GM21619 (cell line): ENCODE measurements at regions not wholly inside any gene's neighbourhood (a gene's known extent, or its start where the extent isn't known, plus 50 kb on each side); places are given as distances from the start of the nearest gene placed in this dataset.
A peak's percentile ranks its signal among the peaks of the same experiment; 100 is the strongest.
"Not testable (repeated sequence)": the region's sequence is repeated elsewhere in the genome, so short reads cannot be mapped to it uniquely, and the experiment has no call there.

Source experiments
- ATAC-seq: cut with Tn5 transposase; IDR thresholded peaks from one replicate; pipeline ENCODE4 v1.9.1; 2021; ENCODE audit not compliant: unreplicated experiment

GRCh38 chr6:97669191-97670031, 386.4 kb upstream of the MMS22L start:
- ATAC-seq, result peak; percentile 100

GRCh38 chr6:97674802-97675201, 391.8 kb upstream of the MMS22L start:
- no peak for ATAC-seq

- no peak for ATAC-seq
Observed at GRCh38 chr6:97677626-97678025, 394.6 kb upstream of the MMS22L start.

- no peak for ATAC-seq
Observed at GRCh38 chr6:97687916-97688315, 404.9 kb upstream of the MMS22L start.

DNA sequence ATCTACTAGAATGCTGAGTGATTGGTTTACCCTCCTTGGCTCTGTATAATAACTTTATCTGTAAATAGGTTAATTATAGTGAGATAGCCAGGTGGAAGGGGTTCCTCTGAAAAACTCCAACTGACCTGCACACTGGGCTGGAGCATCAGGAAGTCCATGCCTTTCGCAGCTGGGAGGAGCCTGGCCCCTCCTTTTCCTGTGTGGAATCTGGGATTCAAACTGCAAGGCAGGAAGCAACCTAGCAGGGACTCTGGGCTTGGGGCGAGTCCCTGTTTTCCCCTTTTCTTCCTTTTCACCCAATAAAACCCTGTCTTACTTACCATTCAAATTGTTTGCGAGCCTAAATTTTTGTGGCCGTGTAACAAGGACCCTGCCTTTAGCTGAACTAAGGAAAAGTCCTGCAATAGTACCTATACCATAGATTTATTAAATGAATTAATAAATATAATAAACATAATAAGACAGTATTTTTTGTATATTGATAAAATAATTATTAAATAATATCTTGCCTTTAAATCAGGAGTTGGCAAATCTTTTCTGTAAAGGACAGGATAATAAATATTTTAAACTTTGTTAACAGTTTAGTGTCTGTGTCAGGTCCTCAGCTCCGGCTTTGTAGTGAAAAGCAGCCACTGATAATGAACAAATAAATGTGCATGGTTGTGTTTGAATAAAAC, 406.2 kb upstream of the MMS22L start:
- ATAC-seq, result no peak

- ATAC-seq, result no peak
Observed at GRCh38 chr6:97697456-97697855, 414.4 kb upstream of the MMS22L start.

- ATAC-seq, result no peak
Observed at GRCh38 chr6:97701801-97702200, 418.8 kb upstream of the MMS22L start.

- no peak for ATAC-seq
Observed at GRCh38 chr6:97702248-97702647, 419.2 kb upstream of the MMS22L start.

- ATAC-seq, result no peak
Observed at GRCh38 chr6:97703661-97704060, 420.6 kb upstream of the MMS22L start.

DNA sequence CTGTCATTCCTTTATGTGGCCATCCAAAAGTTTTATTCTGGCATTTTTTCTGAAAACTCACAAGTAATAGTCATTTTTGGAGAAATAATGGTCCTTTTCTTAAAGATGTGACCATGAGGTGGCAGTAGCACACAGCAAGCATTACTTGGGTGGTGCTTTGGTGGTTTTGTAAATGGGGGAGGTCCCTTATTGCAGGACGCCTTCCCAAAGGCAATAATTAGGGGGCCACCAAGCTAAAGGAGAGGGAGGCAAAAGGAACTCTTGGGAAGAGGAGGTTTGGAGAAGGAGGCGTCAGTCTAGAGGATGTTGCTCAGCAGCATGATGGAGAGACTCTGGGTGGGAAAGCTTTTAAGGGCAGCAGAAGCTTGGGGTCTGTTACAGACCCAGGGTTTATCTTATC, 422.6 kb upstream of the MMS22L start:
- no peak for ATAC-seq

DNA sequence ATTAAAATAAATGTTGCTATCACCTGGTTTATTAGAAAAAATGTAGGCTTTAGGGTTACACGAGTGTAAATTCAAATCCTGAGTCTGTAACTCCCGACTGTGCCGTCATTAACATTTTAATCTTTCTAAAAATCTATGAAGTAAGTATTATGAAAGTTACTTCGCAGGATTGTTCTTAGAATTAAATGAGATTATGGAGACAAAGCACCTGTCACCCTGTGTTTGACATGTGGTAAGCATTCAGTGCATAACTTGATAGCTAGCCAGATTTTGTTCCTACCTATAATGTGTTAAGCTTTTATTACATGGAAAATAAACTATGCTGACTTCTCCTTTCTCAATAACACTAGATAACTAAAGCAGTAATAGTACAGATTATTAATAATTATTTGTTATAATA, 429.7 kb upstream of the MMS22L start:
- no peak for ATAC-seq

- no peak for ATAC-seq
Observed at GRCh38 chr6:97714772-97715171, 431.8 kb upstream of the MMS22L start.

DNA sequence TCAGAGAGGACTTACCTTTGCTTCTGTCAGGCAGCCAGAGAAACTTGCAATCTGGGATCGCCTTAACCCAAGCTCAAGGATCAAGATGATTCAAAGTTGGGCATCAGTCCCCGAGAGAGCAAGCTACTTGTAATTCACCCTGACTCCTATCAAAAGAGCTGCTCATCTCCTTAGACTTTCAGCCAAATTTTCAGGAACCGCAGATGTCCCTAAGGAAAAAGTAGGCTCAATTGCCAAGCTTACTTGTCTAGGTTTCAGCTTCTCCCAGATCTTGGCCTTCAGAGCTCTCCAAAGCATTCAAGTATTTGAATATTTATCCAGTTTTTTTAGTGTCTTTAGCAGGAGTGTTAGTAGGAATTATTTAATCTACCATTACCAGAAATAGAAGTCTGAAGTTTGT, 434.1 kb upstream of the MMS22L start:
- ATAC-seq, result no peak

GRCh38 chr6:97726378-97726777, 443.4 kb upstream of the MMS22L start:
- ATAC-seq, result no peak

DNA sequence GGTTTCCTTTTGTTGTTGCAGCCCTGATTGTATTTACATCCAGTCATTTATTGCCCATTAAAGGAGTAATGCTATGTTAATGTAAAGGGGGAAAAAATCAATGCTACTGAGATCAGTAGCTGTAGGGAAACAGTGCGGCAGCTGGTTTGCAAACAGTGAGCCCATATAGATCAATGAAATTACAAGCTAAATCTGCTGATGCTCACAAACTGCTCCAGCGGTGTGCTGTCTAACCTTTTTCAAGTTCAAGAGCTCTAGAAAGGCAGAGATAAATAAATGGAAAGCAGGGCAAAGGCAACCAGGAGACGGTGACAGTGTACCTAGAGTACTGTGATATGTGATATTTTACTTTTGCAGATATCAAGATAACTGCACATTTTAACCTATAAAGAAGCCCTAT, 449.0 kb upstream of the MMS22L start:
- ATAC-seq, result no peak

DNA sequence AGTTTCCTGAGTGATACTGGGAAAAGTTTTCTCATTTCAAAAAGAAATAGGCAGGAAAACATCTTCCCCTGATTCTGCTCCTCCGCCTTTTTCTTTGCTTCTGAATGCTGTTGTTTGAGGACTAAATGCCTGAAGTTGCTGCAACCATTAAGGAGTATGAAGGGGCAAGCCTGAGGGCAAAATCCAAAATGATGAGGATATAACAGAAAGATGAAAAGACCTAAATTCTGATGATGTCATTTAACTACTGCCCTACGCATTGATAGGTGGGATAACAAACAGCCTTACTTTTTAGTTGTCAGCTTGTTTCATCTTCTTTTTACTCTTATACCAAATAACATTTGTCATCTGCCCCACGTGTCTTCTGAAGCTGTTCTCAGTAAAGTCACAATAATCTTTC, 474.6 kb upstream of the MMS22L start:
- no peak for ATAC-seq

DNA sequence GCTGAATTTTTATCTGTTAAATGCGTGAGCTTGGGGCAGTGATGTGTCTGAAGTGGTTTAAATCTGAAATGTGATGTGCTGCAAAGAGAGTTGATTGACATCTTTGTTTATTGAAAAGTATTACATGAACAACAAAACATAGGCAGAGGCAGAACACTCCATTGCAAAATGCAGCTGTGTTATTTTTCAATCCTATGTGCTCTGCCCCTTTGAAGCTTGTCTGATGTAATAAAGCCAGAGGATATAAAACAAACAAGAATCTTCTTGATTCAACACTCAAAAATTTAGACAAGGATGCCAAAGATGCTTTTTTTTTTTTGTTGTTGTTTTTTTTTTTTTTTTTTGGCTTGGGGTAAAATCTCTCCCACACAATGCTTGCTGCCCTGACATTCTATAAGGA, 482.4 kb upstream of the MMS22L start:
- ATAC-seq, result no peak

DNA sequence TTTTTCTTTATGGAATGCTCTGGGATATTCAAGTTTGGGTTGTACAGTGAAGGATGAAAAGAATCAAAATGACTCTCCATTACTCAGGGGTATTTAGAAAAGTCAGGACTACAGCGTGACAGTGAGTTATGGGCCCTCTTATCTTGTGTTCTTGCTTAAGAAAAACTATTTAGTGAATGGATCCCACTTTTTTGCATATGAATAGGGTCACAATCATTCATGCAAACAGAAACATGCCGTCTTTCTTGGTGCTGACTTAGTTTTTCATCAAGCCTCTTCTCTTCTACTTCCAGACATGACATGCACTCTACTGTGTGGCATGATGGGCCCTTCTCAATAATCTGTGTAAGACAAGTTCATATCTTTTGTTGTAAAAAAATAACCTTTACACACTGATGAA, 488.4 kb upstream of the MMS22L start:
- no peak for ATAC-seq

- ATAC-seq, result no peak
Observed at GRCh38 chr6:97775012-97775411, 492.0 kb upstream of the MMS22L start.

DNA sequence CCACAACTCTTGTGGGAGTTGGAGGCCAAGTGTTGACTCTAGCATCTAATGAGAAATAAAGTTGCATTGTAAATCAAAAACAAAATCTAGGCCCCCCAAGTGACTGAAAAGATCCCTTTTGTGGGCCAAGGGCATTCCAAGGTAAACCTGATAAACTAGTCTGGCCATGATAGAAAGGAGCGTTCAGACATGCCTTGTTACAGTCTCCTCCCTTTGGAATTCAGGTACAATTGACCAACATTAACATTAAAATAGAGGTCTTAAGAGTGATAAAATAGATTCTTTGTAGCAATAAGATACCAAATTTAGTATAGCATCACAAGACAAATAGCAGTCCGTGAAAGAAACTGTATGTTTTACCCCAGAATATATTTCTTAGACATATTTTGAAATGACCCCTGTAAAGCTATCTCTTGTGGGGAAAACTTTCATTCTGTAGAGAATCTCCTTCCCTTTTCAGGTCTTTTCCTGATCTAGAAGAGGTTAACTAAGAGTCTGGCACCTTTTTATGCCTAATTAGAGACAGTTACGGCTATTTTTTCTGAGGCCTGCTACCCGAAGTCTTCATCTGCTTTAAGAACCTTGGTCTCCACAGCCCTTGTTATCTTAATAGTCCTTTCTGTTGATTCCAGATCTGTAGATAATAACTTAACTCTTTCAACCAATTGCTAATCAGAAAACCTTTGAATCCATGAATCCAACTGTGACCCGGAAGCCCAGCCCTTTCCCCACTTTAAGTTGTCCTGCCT, 495.4 kb upstream of the MMS22L start:
- ATAC-seq, result no peak

GRCh38 chr6:97779039-97779766, 496.2 kb upstream of the MMS22L start:
- ATAC-seq, result not testable (repeated sequence)
